G401 (cell line): ENCODE measurements at regions not wholly inside any gene's neighbourhood (a gene's known extent, or its start where the extent isn't known, plus 50 kb on each side); places are given as distances from the start of the nearest gene placed in this dataset.

ENCODE experiments used
- DNase-seq: peaks from one replicate; pipeline ENCODE4 v3.0.0-alpha.2; 2015; ENCODE audit warnings: low spot score
- in situ Hi-C: cut with HindIII; loops from 2 replicates; pipeline ENCODE4 v1.10.0; 2016; ENCODE audit warnings: low sequenced_read_pairs, mixed read lengths

DNA sequence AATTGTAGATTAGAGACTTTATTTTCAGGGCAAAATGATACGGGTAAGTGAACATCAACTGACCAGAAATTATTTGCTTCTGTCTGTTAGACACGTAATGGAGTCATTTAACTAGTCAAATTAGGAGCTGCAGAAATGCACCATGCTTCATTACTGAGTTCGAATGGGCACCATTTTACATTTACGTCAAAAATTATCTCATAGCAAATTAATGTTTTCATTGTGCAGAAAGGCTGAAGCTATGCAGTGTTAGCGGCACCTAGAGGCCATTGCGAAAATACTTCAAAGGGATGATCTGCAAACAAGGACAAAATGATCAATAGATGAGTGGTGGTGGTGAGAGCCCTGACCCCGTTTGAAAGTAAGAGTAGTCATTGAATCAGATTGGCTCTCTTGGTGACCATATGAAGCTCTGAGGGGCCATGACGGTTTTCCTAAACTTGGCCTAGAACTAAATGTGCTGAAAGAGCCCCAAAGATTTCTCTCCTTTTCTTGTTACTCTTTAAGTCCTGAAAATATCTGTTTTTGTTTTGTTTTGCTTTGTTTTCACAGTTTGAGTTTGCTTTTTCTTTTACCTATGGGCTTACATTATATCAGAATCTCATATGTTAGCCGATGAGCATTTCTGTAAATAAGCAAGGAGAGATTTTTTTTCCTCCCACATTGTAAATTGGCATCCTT is 277.9 kb downstream of the ZNF536 start:
- DNase-seq, result peak; percentile 82
- in situ Hi-C loops, result no loop called here

DNA sequence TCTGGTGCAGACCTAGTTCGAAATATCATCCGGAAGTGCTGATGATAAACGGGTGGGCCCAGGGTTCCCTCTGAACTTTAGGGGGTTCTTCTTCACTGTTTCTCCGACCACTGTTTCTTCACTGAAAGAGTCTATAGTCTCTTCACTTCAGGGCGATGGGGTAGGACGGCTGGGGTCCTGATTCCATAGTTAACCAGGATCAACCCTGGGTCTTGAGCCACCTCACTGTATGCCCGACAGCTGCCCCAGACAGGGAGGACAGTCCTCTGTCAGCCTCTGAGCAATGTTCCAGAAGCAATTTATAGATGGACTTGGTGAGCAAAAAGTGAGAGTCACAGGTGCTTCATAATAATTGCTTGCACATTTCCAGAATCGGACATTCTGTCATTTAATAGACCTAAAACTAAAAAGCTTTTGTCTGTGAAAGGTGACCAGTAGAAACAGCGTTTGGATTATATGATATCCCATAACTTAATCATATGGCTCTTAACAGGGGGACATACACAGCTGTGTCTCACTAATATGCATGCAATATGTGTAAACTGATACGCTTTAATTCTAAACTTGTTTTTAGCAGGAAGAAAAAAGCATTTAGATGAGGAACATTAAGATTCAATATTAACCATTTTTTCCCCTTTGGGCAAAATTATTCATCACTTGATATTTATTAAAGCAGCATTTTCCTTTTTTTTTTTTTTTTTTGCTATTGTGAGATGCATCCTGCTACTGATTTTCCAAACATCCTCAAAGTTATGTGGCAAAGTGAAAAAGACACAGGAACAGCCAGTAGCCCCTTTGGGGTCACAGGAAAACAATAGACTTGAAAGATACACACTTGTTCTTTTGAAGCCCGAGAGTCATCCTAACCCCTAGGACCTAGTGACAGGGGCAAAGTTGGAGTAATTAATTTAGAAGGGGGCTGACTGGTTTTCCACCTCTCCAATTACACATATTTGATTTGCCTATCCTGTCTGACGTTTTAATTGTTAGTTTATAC is 277.0 kb downstream of the ZNF536 start:
- in situ Hi-C loops, result no loop called here
- no peak for DNase-seq

DNA sequence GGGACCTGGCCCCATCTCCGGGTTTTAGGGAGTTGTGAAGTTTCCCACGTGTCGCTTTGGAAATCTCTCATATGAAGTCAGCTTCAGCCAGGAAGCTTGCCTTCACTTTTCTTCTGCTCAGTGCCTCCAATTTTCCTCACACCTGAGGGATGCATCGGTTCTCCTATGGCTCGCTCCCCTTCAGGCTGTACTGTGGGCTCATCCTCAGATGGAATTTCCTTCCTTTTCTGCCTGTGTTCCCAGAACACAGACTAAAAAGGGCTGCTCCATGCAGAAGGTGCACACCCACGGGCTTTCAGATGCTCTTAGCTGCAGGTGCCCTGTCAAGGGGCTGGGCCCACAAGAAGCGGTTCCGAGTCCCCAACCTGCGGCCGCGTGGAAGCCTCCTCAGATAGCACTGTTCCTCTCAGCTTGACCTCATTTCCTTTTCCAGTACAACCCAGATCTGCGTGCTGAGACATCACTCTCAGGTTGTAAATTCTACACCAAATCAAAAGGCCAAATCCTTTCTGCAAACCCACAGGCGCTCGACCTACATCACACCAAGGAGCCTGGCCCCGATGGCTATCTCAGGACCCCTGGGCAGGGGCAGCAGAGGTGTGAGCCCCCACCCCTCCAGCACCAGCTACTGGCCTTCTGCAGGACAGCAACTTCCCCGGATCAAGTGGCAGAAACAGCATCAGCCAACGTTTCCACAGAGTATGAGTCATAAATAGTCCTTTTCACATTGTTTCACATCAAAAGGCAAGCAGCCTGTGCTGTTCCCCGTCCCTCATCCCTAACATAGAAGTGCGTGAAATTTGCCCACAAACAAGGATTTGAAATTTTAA is 275.9 kb downstream of the ZNF536 start:
- in situ Hi-C loops, result no loop called here

DNA sequence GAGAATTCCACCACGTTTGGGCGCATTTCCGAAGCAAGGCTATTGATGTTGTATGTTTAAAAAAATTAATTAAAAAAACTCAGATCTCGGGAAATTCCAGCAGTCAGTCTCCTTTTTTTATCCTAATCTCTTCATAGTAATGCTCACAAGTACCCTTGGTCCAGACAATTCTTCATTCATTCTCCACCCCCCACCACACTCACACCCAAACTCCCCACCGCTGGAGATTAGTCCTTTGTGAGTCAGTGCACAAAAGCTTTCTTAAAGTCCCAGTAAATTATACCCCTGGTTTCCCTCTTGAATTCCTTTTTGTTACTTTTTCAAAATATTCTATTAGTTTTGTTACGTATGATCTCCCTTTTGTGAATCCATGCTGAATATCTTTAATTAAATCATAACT is 274.6 kb downstream of the ZNF536 start:
- in situ Hi-C loops, result no loop called here

More for the DNA sequence above, 275.9 kb downstream of the ZNF536 start:
- peak; percentile 47 for DNase-seq

DNA sequence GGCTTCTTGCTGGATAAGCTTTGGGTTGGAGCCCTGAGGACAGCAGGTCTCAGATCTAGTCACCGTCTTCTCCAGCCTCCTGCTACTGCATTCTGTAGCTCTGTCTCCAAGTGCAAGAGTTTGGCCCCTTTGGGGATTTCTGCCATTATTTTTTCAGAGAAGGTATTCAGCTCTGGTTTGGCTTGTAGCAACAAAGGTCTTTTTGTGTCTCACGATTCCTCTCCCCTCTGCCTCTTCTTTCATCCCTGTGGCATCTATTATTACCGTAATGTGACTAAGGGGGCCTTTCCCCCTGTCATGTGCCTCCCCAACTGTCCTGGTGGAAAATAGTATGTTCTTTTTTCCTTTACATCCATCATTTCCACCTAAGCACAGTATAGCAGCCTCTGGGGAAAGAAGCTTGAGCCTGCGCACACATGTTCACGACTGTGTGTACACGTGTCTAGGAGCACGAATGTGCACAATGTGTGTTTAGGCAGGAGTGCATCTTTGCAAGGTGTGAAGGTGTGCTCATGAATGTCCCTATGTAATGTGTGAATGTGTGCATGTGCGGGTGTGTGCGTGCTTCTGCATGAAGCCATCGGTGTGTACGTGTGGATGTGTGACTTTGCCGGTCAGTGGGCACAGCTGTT is 273.9 kb downstream of the ZNF536 start:
- DNase-seq, result no peak
- in situ Hi-C loops, result no loop called here

More for the DNA sequence above, 274.6 kb downstream of the ZNF536 start:
- no peak for DNase-seq

DNA sequence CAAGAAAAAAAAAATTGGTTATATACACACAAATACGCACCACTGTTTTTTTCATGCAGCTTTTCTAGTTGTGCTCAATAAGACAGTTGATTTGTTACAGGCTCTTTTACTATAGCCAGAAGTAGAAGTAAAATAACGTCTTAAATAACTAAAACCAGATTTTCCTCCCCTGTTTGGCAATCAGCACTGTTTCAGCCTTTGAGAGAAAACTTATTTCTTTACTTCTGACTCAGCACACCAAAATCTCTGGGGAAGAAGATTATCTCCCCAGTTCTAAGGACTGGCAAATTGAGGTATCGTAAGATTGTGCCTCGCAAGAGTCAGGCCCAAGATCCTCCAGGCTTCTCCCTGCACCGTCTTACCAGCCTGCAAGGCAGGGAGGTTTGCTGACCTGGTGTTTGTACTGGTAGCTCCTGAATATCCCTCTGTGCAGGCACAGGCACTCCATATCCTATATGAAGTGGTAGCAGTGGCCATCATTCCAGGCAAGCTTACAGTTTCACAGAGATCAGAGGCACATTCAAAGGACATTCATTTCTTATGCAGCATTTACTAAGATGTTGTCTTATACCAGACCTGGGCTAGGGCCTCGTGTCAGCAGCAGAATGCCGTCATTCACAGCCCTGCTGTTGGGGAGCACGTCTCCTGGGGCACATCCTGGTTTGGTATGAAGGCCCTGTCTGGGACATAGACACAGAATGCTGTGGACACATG is 268.2 kb downstream of the ZNF536 start:
- DNase-seq, result no peak
- in situ Hi-C loops, result no loop called here

DNA sequence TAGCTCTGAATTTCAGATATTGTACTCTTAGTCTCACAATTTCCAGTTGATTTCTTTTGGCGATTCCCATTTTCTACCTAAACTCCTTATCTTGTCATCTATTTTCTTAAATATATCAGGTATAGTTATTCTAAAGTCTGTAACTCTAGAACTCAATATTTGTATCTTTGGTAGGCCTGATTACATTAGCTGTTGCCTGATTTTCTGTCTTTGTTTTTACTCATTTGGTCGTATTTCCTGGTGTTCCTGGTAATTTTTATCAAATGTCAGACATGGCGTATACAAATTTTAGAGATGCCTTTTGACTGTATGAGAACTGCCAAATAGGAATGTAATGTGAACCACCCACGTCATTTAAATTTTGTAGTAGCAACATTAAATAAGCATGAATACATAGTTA is 266.7 kb downstream of the ZNF536 start:
- in situ Hi-C loops, result no loop called here
- DNase-seq, result no peak

DNA sequence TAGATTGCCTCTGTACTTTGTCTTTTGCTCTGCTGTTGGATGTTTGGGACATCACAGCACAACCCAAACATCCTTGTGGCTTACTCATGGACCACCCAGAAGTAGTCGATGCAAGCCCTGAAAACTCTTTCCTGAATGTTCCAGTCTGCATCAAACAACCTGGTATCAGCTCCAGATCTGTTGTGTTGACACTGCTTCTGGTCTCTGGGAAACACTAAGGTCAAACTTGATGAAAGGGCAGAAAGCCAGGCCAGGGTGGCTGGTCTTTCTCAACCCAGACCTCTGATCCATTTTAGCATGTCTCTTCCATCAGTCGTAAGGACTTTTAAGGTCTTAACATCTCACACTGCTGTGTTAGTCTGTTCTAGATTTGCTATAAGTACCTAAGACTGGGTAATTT is 265.7 kb downstream of the ZNF536 start:
- in situ Hi-C loops, result no loop called here
- DNase-seq, result no peak

DNA sequence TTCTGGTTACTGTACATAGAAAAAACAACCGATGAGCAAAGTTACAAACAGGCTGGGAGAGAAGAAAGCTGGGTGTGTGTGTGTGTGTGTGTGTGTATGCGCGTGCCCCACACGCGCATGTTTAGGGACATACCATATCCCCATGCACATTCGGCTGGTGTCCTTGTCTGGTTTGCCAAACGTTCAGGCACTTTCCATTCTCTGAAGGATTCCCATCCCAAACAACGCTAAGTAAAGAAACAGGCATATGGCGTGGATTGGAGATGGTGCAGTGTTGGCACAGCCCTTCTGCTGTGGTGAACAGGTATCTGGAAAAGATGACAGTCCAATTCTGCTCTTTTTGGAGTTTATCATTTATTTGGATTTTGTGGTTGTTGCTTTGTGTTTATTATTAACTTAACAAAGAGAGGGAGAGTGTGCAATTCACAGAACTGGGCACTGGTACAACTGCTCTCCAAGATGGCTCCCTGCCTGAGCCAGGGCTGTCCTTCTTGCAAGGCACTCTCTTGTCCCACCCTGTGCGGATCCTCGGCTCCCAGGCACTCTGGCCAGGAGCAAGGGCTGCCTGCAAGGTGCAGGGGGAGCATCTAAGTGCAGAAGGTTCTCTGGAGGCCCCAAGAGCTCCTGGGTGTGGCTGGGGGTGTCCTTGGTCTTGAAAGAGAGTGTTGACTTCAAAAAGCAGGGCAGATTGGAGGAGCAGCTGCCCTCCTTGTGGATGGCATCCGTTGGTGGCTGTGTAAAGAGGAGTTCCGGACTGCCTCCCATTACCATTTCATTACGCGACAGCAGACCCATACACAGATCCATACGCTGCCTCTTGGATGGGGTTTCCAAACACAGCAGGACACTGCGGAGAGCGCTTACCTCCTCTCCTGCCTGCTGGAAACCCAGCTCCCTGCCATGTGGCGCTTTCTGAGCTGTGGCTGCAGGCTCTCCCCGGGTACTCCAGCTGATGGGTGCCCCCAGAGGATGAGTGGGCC is 263.1 kb downstream of the ZNF536 start:
- peak; percentile 89 for DNase-seq
- in situ Hi-C loops, result no loop called here

DNA sequence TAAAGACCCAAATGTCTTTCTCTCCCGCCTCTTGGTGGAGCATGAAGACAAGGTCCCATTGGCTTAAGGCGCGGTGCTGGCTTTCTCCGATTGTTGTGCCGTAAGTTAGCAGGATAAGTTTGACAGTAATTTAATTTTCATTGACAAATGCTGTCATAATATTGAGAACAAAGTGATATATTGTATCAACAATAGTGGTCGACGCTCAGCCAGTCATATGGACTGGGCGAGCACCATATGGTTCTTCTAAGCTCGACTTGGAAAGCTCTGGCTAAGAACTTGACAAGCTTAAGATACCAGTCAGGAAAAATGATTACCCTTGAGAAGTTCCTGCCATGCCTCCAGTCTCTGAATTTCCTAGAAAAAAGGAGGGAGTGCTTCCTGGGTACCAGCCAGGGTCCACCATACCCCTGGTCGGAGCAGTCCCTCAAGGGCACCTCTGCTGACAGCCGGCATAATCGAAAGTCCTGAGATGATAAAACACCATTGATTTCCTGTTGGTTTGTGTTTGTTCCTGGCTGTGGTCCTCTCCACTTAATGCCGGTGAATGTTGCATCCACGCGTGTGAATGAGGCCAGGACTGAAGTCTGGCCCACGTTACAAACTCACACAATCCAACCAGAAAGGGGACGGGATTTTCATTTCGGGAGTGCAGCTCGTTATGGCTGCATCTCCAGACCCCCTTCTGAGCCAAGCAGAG is 262.1 kb downstream of the ZNF536 start:
- no peak for DNase-seq
- in situ Hi-C loops, result no loop called here

DNA sequence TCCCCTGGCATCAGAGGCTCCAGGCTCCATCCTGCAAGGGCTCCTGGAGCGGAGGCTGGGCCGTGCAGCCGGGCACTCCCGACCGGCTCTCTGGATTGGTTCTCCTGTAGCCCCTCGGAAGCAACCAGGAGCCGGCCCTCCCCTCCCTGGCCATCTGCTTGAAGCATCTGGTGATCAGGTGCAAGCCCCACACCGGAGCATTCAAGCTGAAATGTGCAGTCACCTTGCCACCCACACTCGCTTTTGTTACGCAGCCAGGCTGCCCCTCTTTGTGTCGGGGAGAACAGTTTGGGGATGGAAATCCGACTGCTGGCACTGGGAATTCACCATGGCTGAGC is 258.8 kb downstream of the ZNF536 start:
- in situ Hi-C loops, result no loop called here

DNA sequence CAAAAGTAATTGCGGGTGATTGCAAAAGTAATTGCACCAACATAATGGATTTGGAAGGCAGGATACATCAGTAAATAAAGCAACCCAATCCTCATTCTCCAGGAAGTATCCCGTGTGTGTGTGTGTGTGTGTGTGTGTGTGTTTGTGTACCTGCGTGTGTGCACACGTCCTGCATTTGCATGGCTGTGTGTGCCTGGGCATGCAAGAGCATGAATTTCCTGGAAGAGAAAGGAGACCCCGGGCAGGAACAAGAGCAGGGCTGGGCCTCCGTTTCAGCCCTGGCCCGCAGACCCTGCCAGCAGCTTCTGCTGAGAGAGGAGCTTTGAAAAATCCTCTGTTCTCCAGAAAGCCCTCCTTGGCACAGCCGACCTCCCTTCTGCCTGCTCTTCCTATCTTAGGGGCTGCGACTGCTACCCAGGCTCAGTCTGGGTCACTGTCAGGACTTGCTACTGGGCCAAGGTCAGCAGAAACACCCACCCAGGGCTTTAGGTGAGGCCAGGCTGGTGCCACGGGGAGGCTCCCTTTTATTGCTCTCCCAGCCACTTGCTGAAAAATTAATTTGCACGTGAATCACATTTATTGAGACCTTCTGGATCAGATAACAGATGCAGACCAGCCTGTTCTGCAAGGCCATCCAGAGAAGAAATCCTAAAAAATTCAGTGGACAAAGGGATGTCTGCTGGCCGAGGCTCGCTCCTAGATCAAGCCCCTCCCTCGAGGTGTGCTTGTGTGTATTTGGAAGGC is 258.3 kb downstream of the ZNF536 start:
- peak; percentile 60 for DNase-seq
- in situ Hi-C loops, result no loop called here

More for the DNA sequence above, 258.8 kb downstream of the ZNF536 start:
- peak; percentile 98 for DNase-seq

DNA sequence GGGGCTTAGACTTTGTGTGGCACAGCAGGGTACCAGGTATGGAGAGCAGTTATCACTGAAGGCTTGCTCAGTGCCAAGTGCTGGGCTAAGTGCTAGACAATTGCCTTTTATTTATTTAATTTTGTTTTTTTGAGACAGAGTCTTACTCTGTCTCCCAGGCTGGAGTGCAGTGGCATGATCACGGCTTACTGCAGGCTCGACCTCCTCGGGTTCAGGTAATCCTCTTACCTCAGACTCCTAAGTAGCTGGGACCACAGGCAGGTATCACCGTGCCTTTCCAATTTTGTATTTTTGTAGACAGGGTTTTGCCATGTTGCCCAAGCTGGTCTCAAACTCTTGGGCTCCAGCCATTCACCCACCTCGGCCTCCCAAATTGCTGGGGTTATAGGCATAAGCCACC is 256.9 kb downstream of the ZNF536 start:
- in situ Hi-C loops, result no loop called here

DNA sequence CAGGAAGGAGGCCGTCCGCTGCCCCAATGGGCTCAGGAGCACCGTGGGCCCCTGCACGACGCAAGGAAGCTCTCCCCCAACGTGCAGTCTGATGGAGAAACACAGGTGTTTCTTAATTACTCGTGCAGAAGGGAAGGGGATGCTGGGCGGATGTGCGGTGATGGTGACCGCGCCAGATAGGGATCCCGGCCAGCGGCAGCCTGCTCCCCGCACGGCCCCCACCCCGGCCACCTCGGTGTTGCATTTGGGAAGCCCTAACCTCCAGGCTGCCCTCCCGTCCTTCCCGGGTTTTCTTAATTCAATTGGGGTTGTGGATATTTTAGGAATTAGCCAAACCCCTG is 254.4 kb downstream of the ZNF536 start:
- DNase-seq, result no peak
- in situ Hi-C loops, result no loop called here

More for the DNA sequence above, 256.9 kb downstream of the ZNF536 start:
- peak; percentile 11 for DNase-seq

DNA sequence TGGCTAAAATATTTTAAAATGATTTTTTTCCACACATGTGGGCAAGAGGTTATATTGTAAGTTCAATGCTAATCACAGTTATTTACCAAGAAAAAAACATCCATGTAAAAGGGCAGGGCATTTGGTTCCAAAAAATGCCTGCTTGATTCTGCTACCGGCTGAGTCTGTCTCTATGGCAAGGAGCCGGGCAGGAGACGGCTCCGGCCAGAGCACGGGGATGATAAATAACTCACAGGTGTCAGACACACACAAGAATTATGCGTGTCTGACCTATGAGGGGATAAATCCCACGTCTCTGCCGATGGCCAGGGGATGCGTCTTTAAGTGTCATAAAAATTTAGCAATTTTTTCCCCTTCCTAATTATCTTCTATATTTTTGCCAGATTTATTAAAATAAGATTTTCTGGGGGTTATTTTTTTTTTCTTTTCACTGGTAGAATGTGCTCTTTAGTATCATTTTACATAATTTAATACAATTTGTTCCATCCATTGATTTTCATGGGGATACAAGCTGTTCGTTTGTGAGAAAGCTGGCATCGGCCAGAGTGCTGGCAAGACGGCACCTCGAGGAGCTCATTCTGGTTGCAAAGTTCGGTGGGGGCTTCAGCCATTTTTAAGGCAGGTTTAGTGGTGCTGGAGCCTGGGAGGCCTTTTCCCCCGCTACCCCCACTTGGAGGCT is 253.9 kb downstream of the ZNF536 start:
- in situ Hi-C loops, result no loop called here
- peak; percentile 71 for DNase-seq

DNA sequence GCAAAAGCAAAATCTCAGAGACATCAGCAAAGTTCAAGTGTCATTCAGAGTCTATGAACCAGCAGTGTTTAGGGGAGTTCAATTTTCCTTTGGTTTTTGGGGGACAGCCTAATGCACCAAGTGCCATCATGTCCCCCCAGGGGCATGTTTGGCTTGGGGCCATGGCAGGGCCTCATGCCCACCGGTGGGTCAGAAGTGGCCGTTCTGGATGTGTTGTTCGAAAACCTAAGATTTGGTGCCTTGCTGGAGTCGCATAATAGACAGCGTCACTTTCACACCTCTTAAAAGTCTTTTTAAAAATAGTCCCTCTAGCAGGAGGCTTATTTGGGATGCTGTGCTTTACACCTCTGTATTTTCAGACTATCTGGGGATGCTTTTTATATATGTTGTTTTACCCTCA is 250.1 kb downstream of the ZNF536 start:
- in situ Hi-C loops, result no loop called here
- DNase-seq, result no peak
